Trophoblast cell (in vitro differentiated cells and primary cell): ENCODE measurements at regions not wholly inside any gene's neighbourhood (a gene's known extent, or its start where the extent isn't known, plus 50 kb on each side); places are given as distances from the start of the nearest gene placed in this dataset.

ENCODE experiments used
- DNase-seq, 2 donors: peaks; one replicate each; pipeline ENCODE4 v3.0.0-alpha.2; 2016
- H2AFZ ChIP-seq: 2 replicates; pipeline ENCODE4 v1.6.1; 2013; ENCODE audit warnings: low read length, moderate library complexity, mild to moderate bottlenecking; ENCODE audit not compliant: insufficient read depth, poor library complexity
- H2AK5ac ChIP-seq: 2 replicates; pipeline ENCODE4 v1.6.1; 2013; ENCODE audit warnings: mild to moderate bottlenecking, low read length
- H2BK120ac ChIP-seq: 2 replicates; pipeline ENCODE4 v1.6.1; 2013; ENCODE audit warnings: low read length, mild to moderate bottlenecking, moderate library complexity; ENCODE audit not compliant: insufficient read depth, poor library complexity
- H2BK12ac ChIP-seq: 2 replicates; pipeline ENCODE4 v1.6.1; 2013; ENCODE audit warnings: mild to moderate bottlenecking, low read length, moderate library complexity
- H2BK5ac ChIP-seq: 2 replicates; pipeline ENCODE4 v1.6.1; 2013; ENCODE audit warnings: low read length, low read depth, moderate library complexity, mild to moderate bottlenecking; ENCODE audit not compliant: poor library complexity
- H3K14ac ChIP-seq: 2 replicates; pipeline ENCODE4 v1.6.1; 2013; ENCODE audit warnings: mild to moderate bottlenecking, low read length
- H3K18ac ChIP-seq: 2 replicates; pipeline ENCODE4 v1.6.1; 2013; ENCODE audit warnings: mild to moderate bottlenecking, low read length
- H3K23ac ChIP-seq: 2 replicates; pipeline ENCODE4 v1.6.1; 2013; ENCODE audit warnings: low read length
- H3K27ac ChIP-seq: 2 replicates; pipeline ENCODE4 v1.5.1; 2013; ENCODE audit warnings: low read depth, mild to moderate bottlenecking, inconsistent platforms, low read length, moderate library complexity
- H3K27me3 ChIP-seq: 2 replicates; pipeline ENCODE4 v1.6.1; 2013; ENCODE audit warnings: inconsistent platforms, mild to moderate bottlenecking, low read length, moderate library complexity; ENCODE audit not compliant: insufficient read depth
- H3K36me3 ChIP-seq, 2 experiments: 1 replicate in 1 of 2; 2 replicates in 1 of 2; pipeline ENCODE4 v1.6.1; 2013; ENCODE audit warnings: low read length in 2 of 2, mild to moderate bottlenecking in 2 of 2, moderate library complexity in 1 of 2; ENCODE audit not compliant: insufficient read depth in 2 of 2, control insufficient read depth in 1 of 2
- H3K4ac ChIP-seq: 2 replicates; pipeline ENCODE4 v1.6.1; 2013; ENCODE audit warnings: low read depth, mild to moderate bottlenecking, low read length, moderate library complexity
- H3K4me1 ChIP-seq, 2 experiments: 1 replicate in 1 of 2; 2 replicates in 1 of 2; pipeline ENCODE4 v1.6.1; 2013; ENCODE audit warnings: low read length in 2 of 2, mild to moderate bottlenecking in 2 of 2, moderate library complexity in 1 of 2; ENCODE audit not compliant: insufficient read depth in 2 of 2, control insufficient read depth in 1 of 2
- H3K4me2 ChIP-seq: 2 replicates; pipeline ENCODE4 v1.6.1; 2013; ENCODE audit warnings: inconsistent platforms, mild to moderate bottlenecking, low read length, moderate library complexity
- H3K4me3 ChIP-seq: 2 replicates; pipeline ENCODE4 v1.5.1; 2013; ENCODE audit warnings: mild to moderate bottlenecking, low read depth, low read length, inconsistent platforms
- H3K79me1 ChIP-seq: one replicate; pipeline ENCODE4 v1.6.1; 2013; ENCODE audit warnings: low read length
- H3K79me2 ChIP-seq: 2 replicates; pipeline ENCODE4 v1.6.1; 2013; ENCODE audit warnings: low read length, mild to moderate bottlenecking; ENCODE audit not compliant: control insufficient read depth, insufficient read depth, poor library complexity
- H3K9ac ChIP-seq: 2 replicates; pipeline ENCODE4 v1.6.1; 2013; ENCODE audit warnings: mild to moderate bottlenecking, low read length
- H3K9me3 ChIP-seq: 2 replicates; pipeline ENCODE4 v1.6.1; 2013; ENCODE audit warnings: low read depth, mild to moderate bottlenecking, control low read depth, inconsistent platforms, low read length; ENCODE audit not compliant: insufficient read depth
- H4K12ac ChIP-seq: 2 replicates; pipeline ENCODE4 v1.6.1; 2013; ENCODE audit warnings: low read depth, mild to moderate bottlenecking, low read length, moderate library complexity
- H4K8ac ChIP-seq: 2 replicates; pipeline ENCODE4 v1.6.1; 2013; ENCODE audit warnings: low read depth, mild to moderate bottlenecking, low read length, moderate library complexity
- H4K91ac ChIP-seq: one replicate; pipeline ENCODE4 v1.6.1; 2013; ENCODE audit warnings: low read depth, mild to moderate bottlenecking, low read length, moderate library complexity
- WGBS: extraction: QIAGEN DNeasy Blood & Tissue Kit; methylation state at CpG from one replicate; pipeline ENCODE4 v1.1.7; 2013; ENCODE audit warnings: missing lambda C conversion rate; ENCODE audit not compliant: insufficient read length, insufficient coverage; ENCODE audit errors: extremely low coverage; 5-methylcytosine and 5-hydroxymethylcytosine counted together

GRCh38 chr3:181660337-181660736 is 51.4 kb upstream of the SOX2 start:
- Histone ChIP-seq H3K4ac (no peak overlapping the region), H3K9me3 (no peaks in the 10 kb centered on the region), H2BK120ac (no peak overlapping the region), H2AFZ (no peak overlapping the region), H3K79me2 (no peaks in the 10 kb centered on the region), H4K8ac (no peak overlapping the region), H2BK5ac (no peak overlapping the region), H2BK12ac (no peak overlapping the region), H3K18ac (no peak overlapping the region), H3K79me1 (no peaks in the 10 kb centered on the region), H3K4me1 (no peaks in the 10 kb centered on the region), H3K9ac (no peak overlapping the region), H3K14ac (no peak overlapping the region), H4K12ac (no peak overlapping the region), H4K91ac (no peak overlapping the region), H3K27ac (no peak overlapping the region), H3K27me3 (no peaks in the 10 kb centered on the region), H3K4me3 (no peak overlapping the region), H3K36me3 (no peaks in the 10 kb centered on the region), H3K4me2 (no peak overlapping the region), H2AK5ac (no peak overlapping the region), H3K23ac (no peak overlapping the region)
- DNase-seq: no peak
- no CpG with 5 or more reads among the region's 2 CpGs for WGBS

- Histone ChIP-seq H2BK5ac (no peak overlapping the region), H3K9me3 (no peaks in the 10 kb centered on the region), H4K12ac (no peak overlapping the region), H3K4me1 (no peaks in the 10 kb centered on the region), H3K27me3 (no peaks in the 10 kb centered on the region), H3K9ac (no peak overlapping the region), H3K79me1 (no peaks in the 10 kb centered on the region), H3K23ac (no peak overlapping the region), H3K4me3 (no peak overlapping the region), H2AFZ (no peak overlapping the region), H2BK12ac (no peak overlapping the region), H3K4ac (no peak overlapping the region), H3K27ac (no peak overlapping the region), H2AK5ac (no peak overlapping the region), H3K79me2 (no peaks in the 10 kb centered on the region), H3K36me3 (no peaks in the 10 kb centered on the region), H3K14ac (no peak overlapping the region), H3K4me2 (no peak overlapping the region), H3K18ac (no peak overlapping the region), H2BK120ac (no peak overlapping the region), H4K8ac (no peak overlapping the region), H4K91ac (no peak overlapping the region)
- no peak for DNase-seq
- no CpG with 5 or more reads among the region's 1 CpG for WGBS
Measured at GRCh38 chr3:181637456-181637855, 74.3 kb upstream of the SOX2 start.

GRCh38 chr3:181637056-181637455 is 74.7 kb upstream of the SOX2 start:
- Histone ChIP-seq H2AK5ac (no peak overlapping the region), H3K14ac (no peak overlapping the region), H3K9ac (no peak overlapping the region), H3K79me2 (no peaks in the 10 kb centered on the region), H3K36me3 (no peaks in the 10 kb centered on the region), H2BK120ac (no peak overlapping the region), H4K8ac (no peak overlapping the region), H2AFZ (no peak overlapping the region), H4K12ac (no peak overlapping the region), H3K27ac (no peak overlapping the region), H3K4me1 (no peaks in the 10 kb centered on the region), H3K79me1 (no peaks in the 10 kb centered on the region), H3K4me2 (no peak overlapping the region), H4K91ac (no peak overlapping the region), H3K9me3 (no peaks in the 10 kb centered on the region), H3K18ac (no peak overlapping the region), H2BK5ac (no peak overlapping the region), H2BK12ac (no peak overlapping the region), H3K23ac (no peak overlapping the region), H3K27me3 (no peaks in the 10 kb centered on the region), H3K4ac (no peak overlapping the region), H3K4me3 (no peak overlapping the region)
- DNase-seq: no peak
- WGBS: no CpG with 5 or more reads among the region's 4 CpGs

GRCh38 chr3:181635141-181635540 is 76.6 kb upstream of the SOX2 start:
- no peak overlapping the region for H3K4ac ChIP-seq
- H2BK12ac ChIP-seq: no peak overlapping the region
- no peak overlapping the region for H3K14ac ChIP-seq
- no peak overlapping the region for H4K91ac ChIP-seq
- no peak overlapping the region for H2BK5ac ChIP-seq
- no peaks in the 10 kb centered on the region for H3K27me3 ChIP-seq
- H3K9ac ChIP-seq: no peak overlapping the region
- no peaks in the 10 kb centered on the region for H3K9me3 ChIP-seq
- H2AFZ ChIP-seq: no peak overlapping the region
- no peaks in the 10 kb centered on the region for H3K36me3 ChIP-seq
- H3K23ac ChIP-seq: no peak overlapping the region
- H3K4me3 ChIP-seq: no peak overlapping the region
- no peak overlapping the region for H3K4me2 ChIP-seq
- H2AK5ac ChIP-seq: no peak overlapping the region
- H4K12ac ChIP-seq: no peak overlapping the region
- H3K79me1 ChIP-seq: no peaks in the 10 kb centered on the region
- H2BK120ac ChIP-seq: no peak overlapping the region
- no peak overlapping the region for H3K18ac ChIP-seq
- H3K27ac ChIP-seq: no peak overlapping the region
- WGBS: no CpG with 5 or more reads among the region's 4 CpGs
- DNase-seq: no peak
- no peaks in the 10 kb centered on the region for H3K79me2 ChIP-seq
- no peak overlapping the region for H4K8ac ChIP-seq
- no peaks in the 10 kb centered on the region for H3K4me1 ChIP-seq
